T-helper 1 cell treated with Interleukin-12 subunit alpha and Interleukin-12 subunit beta and Interleukin-4 antibody, amounts not matched to agents 30 ng/mL and 1 ng/mL, for 36 hours (primary cell): ENCODE measurements at regions not wholly inside any gene's neighbourhood (a gene's known extent, or its start where the extent isn't known, plus 50 kb on each side); places are given as distances from the start of the nearest gene placed in this dataset.
"Not testable (repeated sequence)": the region's sequence is repeated elsewhere in the genome, so short reads cannot be mapped to it uniquely, and the experiment has no call there.

Experiments
- intact Hi-C: fragments of 100-400 bp; cut with micrococcal nuclease; formaldehyde crosslinking; loops from one replicate; pipeline ENCODE4 v1.15.1; 2024

- intact Hi-C loops = no loop called here
These were observed 128.2 kb downstream of the TEX36 start for GRCh38 chr10:125554753-125555152.

- intact Hi-C loops = no loop called here
These were observed 128.8 kb downstream of the TEX36 start for GRCh38 chr10:125554016-125554703.

GRCh38 chr10:125553091-125553490 lies 129.9 kb downstream of the TEX36 start:
- intact Hi-C loops = no loop called here

- intact Hi-C loops = no loop called here
These were observed 131.7 kb downstream of the TEX36 start for GRCh38 chr10:125551247-125551646.

GRCh38 chr10:125550362-125550761 lies 132.6 kb downstream of the TEX36 start:
- intact Hi-C loops = no loop called here

GRCh38 chr10:125549653-125550052 lies 133.3 kb downstream of the TEX36 start:
- intact Hi-C loops = no loop called here

GRCh38 chr10:125548878-125549277 lies 134.1 kb downstream of the TEX36 start:
- intact Hi-C loops = no loop called here

GRCh38 chr10:125548356-125548755 lies 134.6 kb downstream of the TEX36 start:
- intact Hi-C loops = no loop called here

GRCh38 chr10:125547010-125547650 lies 135.8 kb downstream of the TEX36 start:
- intact Hi-C loops = no loop called here

GRCh38 chr10:125543796-125544195 lies 139.2 kb downstream of the TEX36 start:
- intact Hi-C loops = no loop called here

- intact Hi-C loops = no loop called here
These were observed 143.8 kb downstream of the TEX36 start for GRCh38 chr10:125538947-125539731.

GRCh38 chr10:125536236-125536635 lies 146.7 kb downstream of the TEX36 start:
- intact Hi-C loops = no loop called here

GRCh38 chr10:125535559-125535958 lies 147.4 kb downstream of the TEX36 start:
- intact Hi-C loops = no loop called here

- intact Hi-C loops = no loop called here
These were observed 148.4 kb downstream of the TEX36 start for GRCh38 chr10:125534515-125534914.

GRCh38 chr10:125533866-125534265 lies 149.1 kb downstream of the TEX36 start:
- intact Hi-C loops = no loop called here

GRCh38 chr10:125531465-125531864 lies 151.5 kb downstream of the TEX36 start:
- intact Hi-C loops = no loop called here

GRCh38 chr10:125523347-125523746 lies 159.6 kb downstream of the TEX36 start:
- intact Hi-C loops = no loop called here

- intact Hi-C loops = no loop called here
These were observed 161.0 kb downstream of the TEX36 start for GRCh38 chr10:125521721-125522680.

GRCh38 chr10:125520968-125521367 lies 162.0 kb downstream of the TEX36 start:
- intact Hi-C loops = no loop called here

- intact Hi-C loops = not testable (repeated sequence)
These were observed 164.6 kb downstream of the TEX36 start for GRCh38 chr10:125518397-125518796.

- intact Hi-C loops = no loop called here
These were observed 167.4 kb downstream of the TEX36 start for GRCh38 chr10:125515571-125515970.
